ENCODE measurements at regions not wholly inside any gene's neighbourhood (a gene's known extent, or its start where the extent isn't known, plus 50 kb on each side); places are given as distances from the start of the nearest gene placed in this dataset.

GRCh38 chr6:16907991-16908390 lies 146.7 kb upstream of the ATXN1 start:
- no peak for TF ChIP-seq MAFG (tag; conservative IDR thresholded peaks at IDR 0.05)
- no peak for TF ChIP-seq ZBTB33 (CRISPR knock-in tag; IDR thresholded peaks at IDR 0.05)
- no peak for TF ChIP-seq ZSCAN32 (CRISPR knock-in tag; IDR thresholded peaks at IDR 0.05)
- no peak for TF ChIP-seq POLR2A (conservative IDR thresholded peaks at IDR 0.05)
- no peak for TF ChIP-seq RAD21 (CRISPR knock-in tag; conservative IDR thresholded peaks at IDR 0.05 in 1 of 2, IDR thresholded peaks at IDR 0.05 in 1 of 2)
- TF ChIP-seq CEBPZ (IDR thresholded peaks at IDR 0.05; ENCODE audit: borderline replicate concordance, low read depth, low read length) = no peak
- TF ChIP-seq MXD1 (CRISPR knock-in tag; IDR thresholded peaks at IDR 0.05; ENCODE audit: borderline replicate concordance, poor library complexity, severe bottlenecking) = no peak
- TF ChIP-seq TFAP4 (CRISPR knock-in tag; IDR thresholded peaks at IDR 0.05; ENCODE audit: borderline replicate concordance) = no peak
- TF ChIP-seq XRCC3 (IDR thresholded peaks at IDR 0.05) = no peak

Data from K562 (cell line).